Retina (tissue), 1 donor: ENCODE measurements at regions not wholly inside any gene's neighbourhood (a gene's known extent, or its start where the extent isn't known, plus 50 kb on each side); places are given as distances from the start of the nearest gene placed in this dataset.
"Not testable (repeated sequence)": the region's sequence is repeated elsewhere in the genome, so short reads cannot be mapped to it uniquely, and the experiment has no call there.

Experiments
- DNase-seq: peaks from one replicate; pipeline ENCODE4 v3.0.0-alpha.2; 2016

DNA sequence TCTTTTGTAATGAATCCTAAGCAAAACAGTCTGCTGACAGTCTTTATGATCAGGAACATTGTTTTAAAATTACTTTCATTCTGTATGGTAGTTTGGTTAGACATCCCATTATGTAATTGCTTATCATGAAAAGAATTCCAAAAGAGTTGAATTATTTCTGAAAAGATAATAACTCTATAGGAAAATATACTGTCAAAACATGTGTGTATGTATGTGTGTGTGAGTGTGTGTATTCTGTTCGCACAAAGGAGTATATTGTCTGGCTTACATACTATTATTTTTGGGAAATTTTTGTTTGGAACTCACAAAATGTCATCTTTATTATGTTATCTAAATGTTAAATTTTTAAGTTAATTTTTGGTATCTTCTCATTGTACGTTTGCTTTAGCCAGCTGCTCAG is 1075.9 kb downstream of the ZPLD1 start:
- DNase-seq, result no peak

DNA sequence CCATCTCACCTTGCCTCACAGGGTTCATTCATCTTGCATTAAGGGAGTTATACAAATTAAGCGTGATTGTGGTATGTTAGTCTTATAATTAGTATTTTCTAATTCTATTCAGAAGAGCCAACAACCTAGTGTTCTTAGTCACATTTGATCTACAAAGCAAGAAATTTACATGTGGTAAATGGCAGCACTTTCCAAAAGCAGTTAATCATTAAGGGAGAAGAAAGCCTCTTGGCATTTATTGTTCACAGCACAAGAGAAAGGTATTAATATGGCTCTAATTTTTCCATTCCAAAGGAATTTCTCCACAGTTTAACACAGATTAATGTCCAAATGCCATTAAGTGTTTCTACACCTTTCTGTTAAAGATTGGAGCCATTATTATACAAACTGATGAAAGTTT is 1077.1 kb downstream of the ZPLD1 start:
- no peak for DNase-seq

DNA sequence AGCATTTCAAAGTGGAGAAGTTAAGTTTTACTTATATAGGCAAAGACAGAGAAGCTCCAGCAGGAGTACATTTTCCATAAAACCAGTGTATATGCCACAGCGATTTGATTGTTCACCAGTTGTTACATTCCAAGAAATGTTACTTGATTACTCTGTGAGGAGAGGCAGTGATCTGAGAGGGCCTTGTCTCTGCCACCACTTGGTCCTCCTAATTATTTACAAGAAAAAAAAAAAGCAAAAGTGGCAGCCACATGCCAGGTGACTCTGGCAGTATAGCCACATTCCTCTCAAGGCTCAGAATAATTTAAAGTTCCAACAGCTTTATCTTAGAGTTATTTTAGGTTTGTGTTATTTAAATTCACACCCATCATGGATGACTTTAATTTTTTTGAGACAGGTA is 1077.8 kb downstream of the ZPLD1 start:
- DNase-seq, result no peak

DNA sequence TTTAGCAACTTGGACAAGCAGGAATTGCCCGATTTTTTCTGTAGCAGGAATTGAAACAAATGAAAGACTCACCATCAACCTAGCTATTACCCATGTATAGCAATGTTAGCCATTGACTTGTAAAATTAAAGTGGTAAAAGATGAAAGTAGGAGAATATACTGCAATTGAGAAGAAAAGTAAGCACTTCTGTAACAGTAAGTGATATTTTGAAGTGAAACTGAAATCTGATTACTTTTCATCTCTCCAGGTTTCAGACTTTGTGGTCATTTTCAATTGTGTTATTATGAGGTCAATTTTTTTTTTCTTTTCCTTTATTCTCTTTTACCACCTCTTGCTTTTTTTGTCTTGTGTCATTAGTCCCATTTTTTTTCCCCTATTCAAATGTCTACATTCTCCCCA is 1078.2 kb downstream of the ZPLD1 start:
- DNase-seq, result no peak

DNA sequence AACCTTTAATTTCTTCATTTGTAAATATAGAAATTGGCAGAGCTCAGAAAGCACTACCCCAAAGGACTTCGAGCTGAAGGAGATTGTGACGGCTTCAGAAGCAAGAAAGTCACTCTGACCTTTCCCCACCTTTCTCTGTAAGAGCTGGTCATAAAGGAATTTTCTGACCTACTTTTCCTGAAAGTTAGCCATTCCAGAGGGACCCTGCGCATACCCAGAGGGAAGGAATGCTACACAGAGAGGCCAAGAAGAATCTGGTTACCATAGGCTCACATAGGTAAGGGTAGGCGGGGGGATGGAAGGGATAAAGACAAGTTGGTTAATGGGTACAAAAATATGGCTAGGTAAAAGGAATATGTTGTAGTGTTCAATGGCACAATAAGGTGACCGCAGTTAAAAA is 1080.3 kb downstream of the ZPLD1 start:
- DNase-seq, result no peak

DNA sequence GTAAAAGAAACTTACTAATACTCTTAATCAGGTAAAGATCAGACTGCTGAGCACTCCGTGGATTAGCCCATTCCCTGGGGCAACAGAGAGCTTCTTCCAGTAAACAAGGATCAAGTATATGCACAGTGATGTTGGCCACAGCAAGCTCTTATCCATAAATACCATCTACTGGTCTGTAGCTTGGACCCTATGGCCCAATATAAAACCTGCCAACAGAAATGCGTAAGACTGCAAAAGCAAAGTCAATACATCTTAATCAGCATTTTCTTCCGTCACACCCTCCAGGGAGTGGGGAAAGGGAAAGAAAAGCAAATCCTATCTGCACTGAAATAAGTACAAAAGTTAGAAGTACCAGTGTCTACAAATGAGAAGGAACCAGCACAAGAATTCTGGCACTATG is 1082.1 kb downstream of the ZPLD1 start:
- DNase-seq, result no peak

DNA sequence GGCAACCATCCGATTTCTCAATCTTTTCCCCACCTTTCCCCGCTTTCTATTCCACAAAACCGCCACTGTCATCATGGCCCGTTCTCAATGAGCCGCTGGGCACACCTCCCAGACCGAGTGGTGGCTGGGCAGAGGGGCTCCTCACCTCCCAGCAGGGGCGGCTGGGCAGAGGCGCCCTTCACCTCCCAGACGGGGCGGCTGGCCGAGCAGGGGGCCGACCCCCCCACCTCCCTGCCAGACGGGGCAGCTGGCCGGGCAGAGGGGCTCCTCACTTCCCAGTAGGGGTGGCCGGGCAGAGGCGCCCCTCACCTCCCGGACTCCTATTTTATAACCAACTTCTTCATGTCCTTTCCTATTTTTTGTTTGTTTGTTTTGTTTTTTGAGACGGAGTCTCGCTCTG is 1096.5 kb downstream of the ZPLD1 start:
- not testable (repeated sequence) for DNase-seq

DNA sequence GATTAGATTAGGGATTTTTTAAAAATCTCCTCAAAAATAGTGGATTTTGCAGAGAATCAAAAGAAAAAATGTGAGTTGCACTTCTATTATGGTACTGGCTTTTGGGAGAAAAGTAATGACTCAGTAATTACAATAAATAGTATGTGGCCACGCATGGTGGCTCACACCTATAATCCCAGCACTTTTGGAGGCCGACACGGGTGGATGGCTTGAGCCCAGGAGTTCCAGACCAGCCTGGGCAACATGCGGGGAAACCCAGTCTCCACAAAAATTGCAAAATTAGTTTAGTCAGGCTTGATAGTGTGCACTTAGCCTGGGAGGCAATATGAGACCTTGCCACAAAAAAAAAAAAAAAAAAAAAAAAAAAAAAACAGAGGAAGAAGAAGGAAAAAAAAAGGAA is 1098.2 kb downstream of the ZPLD1 start:
- DNase-seq, result no peak

DNA sequence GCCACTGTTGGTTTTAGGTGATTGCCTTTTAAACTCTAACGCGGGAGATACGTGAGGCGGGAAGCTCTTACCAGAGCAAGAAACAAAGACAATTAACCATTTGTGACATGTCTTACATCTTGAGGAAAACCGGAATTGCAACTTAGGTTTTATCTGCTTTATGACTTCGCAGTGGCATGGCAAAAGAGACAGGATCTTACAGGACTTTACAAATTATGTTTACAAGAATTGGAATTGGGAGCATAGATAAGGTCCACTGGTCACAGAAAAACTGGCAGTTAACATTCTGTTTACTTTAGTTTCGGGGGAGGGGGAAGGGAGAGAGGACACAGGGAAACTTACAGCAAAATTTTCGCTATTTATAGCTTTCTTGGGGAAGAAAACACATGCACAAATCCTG is 1119.6 kb downstream of the ZPLD1 start:
- no peak for DNase-seq

DNA sequence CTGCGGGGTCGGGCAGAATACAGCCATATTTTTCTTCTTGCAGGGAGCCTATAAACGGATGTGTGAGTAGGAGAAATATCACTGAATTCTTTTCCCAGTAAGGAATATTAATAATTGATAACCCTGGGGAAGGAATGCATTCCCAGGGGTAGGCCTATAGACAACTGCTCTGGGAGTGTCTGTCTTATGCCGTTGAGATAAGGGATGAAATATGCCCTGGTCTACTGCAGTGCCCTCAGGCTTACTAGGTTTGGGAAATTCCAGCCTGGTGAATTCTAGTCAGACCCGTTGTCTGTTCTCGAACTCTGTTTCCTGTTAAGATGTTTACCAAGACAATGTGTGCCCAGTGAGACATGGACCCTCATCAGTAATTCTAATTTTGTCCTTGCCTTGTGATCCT is 1129.3 kb downstream of the ZPLD1 start:
- not testable (repeated sequence) for DNase-seq

DNA sequence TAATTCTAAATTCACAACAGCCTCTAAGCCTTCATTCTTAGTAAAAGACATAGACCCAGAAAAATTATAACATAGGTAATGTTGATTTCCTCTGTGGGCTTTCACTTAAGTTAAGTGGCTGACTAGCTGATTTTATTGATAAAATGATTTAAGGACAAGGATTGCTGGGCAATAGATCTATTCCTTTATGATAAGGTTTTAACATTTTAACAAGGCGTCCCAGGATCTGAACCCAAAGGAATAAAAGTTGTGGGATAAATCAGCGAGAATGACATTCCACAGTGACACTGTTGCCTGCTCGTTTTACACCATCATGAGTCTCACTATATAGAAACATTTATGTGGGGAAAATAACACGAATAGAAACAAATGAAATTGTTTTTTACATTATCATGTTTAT is 1151.0 kb downstream of the ZPLD1 start:
- no peak for DNase-seq

DNA sequence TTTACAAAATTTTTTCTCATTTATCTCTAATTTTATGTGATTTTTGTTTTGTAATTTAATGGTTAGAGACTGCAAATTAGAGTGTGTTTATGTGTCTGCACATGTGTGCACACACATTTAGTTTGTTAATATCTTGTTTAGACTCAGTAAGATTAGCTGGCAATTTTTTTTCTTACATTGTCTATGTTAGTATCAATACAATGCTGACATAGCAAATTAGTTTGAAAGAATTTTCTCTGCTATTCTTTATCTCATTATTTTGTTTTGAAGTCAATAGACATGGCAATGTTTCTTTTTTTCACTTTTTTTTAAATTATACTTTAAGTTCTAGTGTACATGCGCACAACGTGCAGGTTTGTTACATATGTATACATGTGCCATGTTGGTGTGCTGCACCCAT is 1155.0 kb downstream of the ZPLD1 start:
- no peak for DNase-seq

DNA sequence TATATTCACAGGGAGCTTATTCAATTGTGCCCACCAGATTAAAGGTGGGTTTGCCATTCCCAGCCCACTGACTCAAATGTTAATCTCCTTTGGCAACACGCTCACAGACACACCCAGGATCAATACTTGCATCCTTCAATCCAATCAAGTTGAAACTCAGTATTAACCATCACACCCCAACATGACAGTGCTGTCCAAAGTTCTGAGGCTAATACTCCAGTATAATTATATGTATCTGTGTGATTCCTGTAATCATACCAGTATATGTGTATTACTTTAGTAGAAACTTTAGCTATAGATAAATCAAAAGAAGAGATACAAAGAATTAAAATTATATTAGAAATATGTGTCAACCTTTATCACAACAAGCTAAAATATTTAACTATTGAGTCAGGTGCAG is 1166.0 kb downstream of the ZPLD1 start:
- DNase-seq, result no peak

DNA sequence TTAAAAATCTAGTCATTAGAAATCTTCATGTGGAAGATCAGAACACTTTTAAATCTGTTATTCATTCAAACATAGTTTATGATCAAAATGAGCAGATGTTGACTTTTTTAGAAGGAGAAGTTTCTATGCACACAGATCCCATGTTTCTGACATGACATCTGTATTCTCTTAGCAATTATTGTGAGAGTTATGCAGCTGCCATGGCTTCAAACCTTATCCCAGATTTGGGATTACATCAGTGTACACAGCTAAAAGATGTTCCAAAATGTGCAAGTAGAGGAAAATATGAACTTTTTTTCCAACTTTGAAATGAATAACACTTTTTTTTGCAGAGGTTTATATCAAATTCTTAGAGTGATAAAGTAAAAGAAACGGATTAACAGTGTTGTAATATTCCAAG is 1166.9 kb downstream of the ZPLD1 start:
- DNase-seq, result no peak

DNA sequence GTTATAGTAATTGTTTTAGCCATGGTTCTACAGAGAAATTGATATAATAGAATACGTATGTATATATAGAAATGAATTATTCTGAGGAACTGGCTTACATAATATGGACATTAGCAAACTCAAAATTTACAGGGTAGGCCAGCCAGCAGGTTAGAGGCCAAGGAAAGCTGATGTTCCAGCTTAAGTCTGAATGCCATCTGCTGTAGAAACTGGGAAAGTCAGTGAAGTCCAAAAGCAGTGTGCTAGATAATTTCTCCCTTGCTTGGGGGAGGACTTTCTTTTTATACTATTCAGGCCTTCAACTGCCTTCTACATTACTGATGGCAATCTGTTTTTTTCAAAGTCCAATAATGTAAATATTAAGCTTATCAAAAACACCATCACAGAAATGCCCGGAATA is 1174.7 kb downstream of the ZPLD1 start:
- DNase-seq, result no peak

DNA sequence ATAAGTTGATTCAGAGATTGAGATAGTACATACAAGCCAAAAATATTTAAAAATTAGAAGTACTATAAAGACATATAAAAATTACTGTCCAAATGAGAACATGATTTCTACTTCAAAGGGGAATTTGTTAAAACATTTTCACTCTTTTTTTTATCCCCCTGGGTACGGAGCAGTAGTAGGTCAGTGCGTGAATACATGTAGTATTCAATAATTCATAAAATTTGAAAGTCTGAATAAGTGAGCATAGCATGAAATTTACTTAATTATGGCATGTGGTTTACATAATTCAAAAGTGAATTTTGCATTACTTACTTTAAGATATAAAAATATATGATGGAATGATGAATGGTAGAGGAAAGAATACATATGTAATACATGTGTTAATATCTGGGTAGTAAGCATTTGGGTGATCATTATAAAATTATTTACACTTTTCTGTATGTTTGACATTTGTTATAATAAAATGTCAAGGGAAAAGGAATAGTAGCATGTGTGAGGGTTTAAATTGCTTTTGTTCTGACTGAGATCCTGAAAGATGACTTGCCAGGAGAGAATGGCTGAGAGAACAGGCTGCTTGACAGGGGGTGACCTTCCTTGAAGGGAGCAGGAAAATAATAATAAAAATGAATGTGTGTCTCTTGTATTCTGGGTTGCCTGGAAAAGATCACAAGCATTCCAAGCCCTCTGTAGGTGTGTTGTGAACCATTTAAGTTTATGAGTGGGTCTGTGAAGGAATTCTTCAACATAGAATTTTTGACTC is 1178.8 kb downstream of the ZPLD1 start:
- DNase-seq, result no peak

DNA sequence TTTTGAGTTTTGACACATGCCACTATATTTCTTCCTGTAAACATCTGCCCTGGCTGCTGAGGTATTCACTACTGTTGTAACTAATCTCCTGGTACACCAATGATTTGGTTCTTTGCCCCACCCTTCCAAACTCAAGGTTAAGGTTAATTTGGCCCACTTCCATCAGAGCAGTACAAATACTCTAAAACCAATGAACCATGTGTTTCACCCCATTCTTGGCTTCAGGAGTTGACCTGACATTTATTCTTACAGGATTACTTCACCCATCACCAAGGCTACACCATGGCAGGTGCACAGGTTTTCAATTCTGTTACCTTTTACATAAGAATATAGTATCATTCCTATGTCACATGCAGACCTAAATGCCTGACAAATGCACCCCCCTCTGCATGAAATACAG is 1179.9 kb downstream of the ZPLD1 start:
- DNase-seq, result no peak

DNA sequence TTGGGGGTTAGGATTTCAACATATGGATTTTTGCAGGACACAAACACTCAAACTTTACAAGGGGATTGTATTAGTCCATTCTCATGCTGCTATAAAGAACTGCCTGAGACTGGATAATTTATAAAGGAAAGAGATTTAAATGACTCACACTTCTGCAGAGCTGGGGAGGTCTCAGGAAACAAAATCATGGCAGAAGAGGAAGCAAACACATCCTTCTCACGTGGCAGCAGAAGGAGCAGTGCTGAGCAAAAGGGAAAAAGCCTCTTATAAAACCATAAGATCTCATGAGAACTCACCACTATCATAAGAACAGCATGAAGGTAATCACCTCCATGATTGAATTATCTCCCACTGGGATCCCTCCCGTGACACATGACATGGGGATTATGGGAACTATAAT is 1183.1 kb downstream of the ZPLD1 start:
- no peak for DNase-seq

DNA sequence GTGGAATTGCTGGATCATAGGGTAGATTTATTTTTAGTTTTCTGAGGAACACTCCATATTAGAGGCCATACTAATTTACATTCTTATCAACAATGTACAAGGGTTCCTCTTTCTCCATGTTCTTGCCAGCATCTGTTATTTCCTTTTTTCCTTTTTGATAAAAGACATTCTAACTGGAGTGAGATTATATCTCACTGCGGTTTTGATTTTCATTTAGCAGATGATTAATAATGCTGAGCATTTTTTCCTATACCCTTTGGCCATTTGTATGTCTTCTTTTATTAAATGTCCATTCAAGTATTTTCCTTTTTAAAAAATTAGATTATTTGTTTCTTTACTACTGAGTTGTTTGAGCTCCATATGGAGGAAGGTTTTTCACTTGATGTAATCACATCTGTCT is 1189.5 kb downstream of the ZPLD1 start:
- DNase-seq, result no peak

DNA sequence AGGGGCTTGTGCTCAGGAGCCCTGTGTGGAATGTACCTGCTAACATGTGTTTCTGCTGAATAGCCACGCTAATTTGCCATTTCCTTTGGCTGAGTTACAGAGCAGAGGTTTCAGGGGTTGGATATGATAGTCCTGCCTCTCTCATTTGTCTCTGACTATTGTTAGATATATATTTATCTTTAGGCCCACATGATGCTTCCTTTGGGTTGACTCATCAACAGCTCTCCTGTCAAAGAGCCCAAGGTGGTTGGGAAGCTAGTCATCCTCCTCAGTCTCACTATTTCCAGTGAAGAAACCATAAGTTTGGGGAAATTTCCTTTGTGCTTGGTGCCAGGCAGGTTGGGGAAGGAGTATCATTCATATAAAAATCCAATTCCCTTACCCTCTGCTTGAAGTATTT is 1194.6 kb downstream of the ZPLD1 start:
- no peak for DNase-seq

DNA sequence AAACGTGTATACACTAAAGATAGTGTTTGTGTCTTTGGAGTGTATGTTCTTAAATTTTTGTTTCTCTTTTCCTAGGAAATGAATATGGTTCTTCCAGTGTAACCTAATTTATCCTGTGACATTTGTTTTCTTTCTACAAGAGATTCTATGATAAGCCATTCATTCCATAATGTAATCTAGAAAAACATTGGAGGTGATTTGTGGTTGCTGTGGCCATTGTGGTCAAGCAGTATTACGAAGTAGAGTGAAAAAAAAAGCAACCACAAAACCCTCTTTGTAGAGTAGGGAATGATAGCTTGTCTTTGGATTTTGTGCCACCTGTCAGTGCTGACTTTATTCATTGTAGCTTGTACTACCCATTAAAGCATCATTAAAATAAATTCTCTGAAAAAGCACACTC is 1209.6 kb downstream of the ZPLD1 start:
- no peak for DNase-seq

DNA sequence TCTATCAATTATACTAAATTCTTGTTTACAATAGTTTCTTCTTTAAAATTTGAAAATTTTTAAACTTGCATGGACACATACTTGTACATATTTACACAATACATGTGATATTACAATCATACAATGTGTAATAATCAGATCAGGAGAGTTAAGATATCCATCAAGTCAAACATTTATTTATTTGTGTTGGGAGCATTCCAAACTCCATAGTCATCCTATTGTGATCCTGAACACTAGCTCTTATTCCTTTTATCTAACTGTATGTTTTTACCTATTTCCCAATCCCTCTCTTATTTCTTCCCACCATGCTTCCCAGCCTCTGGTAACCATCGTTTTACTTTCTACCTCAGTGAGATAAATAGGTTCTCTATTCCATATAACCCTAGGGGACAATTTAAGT is 1219.2 kb downstream of the ZPLD1 start:
- DNase-seq, result no peak

DNA sequence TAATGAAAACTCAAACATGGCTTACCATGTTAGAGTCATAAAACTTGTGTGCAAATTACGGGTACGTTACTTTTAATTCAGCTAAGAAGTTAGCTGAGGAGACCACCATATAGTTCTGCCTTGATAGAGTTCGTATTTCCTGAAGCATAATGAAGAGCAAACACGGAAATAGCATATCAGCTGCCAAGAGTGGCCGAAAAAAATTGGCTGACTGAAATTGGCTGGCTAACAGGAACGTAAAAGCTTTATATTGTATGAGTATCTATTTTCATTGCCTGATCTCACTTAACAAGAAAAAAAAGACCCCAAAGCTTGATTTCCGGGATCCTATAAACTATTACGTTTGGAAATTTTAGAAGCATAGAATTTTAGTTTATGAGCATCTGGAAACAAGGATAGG is 1222.9 kb downstream of the ZPLD1 start:
- no peak for DNase-seq

DNA sequence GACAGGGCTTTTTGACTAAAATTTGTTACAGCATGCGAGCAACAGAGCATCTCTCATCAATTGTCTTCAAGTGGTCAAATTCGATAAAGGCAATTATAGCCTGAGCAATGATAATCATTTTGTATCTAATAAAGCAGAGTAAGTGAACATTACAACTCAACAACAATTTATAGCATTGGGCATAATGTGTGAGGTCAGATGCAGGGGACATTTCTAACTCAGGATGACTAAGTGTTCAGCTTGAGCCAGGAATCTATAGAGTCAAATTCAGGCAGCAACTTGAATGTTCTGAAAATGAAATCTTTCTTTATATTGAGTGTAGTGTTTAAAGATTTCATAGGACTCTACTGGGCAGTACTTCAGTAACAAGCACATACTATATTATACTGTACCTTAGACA is 1226.0 kb downstream of the ZPLD1 start:
- DNase-seq, result no peak

DNA sequence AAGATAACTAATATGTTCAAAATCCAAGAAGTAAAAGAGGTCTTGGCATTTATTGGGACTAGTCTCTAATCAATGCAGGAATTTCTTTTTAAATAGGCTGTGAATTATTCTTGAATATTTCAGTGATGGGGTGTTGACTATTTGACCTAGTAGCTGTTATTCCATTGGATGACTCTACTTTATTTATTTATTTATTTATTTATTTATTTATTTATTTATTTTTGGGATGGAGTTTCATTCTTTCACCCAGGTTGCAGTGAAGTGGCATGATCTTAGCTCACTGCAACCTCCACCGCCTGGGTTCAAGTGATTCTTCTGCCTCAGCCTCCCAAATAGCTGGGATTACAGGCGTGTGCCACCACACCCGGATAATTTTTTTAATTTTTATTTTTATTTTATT is 1227.8 kb downstream of the ZPLD1 start:
- no peak for DNase-seq

DNA sequence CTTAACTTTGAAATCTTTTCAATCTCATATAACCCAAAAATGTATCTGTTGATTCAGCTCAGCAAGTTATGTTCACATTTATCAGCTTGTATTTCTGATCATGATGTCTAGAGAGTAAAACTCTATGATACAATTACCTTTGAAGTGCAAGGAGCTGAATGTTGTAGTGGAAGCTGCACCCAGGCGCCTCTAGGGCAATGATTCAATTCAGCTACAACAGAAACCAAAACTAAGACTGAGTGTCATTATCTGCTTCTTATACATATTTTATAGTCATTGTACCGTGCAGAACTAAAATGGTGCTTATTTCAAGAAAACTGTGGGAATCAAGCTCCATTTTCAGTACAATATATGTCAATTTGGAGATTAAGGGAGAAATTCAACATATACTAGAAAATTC is 1237.5 kb downstream of the ZPLD1 start:
- no peak for DNase-seq
